ENCODE measurements at regions not wholly inside any gene's neighbourhood (a gene's known extent, or its start where the extent isn't known, plus 50 kb on each side); places are given as distances from the start of the nearest gene placed in this dataset.
A peak's percentile ranks its signal among the peaks of the same experiment; 100 is the strongest.

DNA sequence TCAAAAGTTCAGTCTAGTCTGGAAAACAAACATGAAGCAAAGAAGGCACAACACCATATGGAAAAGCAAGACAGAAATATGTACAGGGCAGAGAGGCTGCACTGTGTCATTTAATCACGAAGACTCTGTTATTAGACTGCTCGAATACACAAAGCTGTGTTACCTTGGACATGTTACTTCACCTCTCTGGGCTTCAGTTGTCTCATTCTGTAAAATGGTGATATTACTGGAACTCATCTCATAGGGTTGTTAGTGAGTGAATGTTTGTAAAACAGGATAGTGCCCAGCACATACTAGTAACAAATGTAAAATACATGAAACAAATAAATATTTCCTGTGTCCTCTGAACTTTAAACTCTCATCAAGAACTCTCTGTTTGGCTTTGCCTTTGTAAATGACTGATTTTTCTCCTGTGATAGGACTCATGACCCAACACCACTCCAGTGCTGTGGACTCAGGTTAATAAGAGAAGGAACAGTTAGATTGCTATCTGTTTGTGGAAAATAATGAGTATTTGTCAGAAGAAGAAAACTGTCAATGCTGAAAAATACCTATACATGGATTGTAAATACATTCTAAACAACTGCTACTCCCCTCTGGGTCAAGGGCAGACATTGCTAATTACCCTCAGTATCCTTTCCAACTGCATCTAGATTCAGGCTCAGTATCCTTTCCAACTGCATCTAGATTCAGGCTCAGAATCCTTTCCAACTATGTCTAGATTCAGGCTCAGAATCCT, 62.3 kb downstream of the ZIC5 start (continued):
- no peak for TF ChIP-seq ZNF674 (CRISPR knock-in tag; IDR thresholded peaks at IDR 0.05; ENCODE audit: low read depth)
- TF ChIP-seq, protein P1, sequence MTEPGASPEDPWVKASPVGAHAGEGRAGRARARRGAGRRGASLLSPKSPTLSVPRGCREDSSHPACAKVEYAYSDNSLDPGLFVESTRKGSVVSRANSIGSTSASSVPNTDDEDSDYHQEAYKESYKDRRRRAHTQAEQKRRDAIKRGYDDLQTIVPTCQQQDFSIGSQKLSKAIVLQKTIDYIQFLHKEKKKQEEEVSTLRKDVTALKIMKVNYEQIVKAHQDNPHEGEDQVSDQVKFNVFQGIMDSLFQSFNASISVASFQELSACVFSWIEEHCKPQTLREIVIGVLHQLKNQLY (CRISPR knock-in tag; IDR thresholded peaks at IDR 0.05): no peak
- no peak for TF ChIP-seq TOPORS (CRISPR knock-in tag; IDR thresholded peaks at IDR 0.05)
- peak; percentile 18; the same call in 1 of the 2 replicates for TF ChIP-seq FOXA3 (CRISPR knock-in tag; IDR thresholded peaks at IDR 0.05)
- no peak for TF ChIP-seq NFRKB (IDR thresholded peaks at IDR 0.05)
- TF ChIP-seq ZNF225 (CRISPR knock-in tag; IDR thresholded peaks at IDR 0.05): no peak
- TF ChIP-seq EHMT2 (IDR thresholded peaks at IDR 0.05; ENCODE audit: borderline replicate concordance, low read depth, low read length): peak; percentile 40; the same call in 1 of the 2 replicates
- TF ChIP-seq, protein P2, sequence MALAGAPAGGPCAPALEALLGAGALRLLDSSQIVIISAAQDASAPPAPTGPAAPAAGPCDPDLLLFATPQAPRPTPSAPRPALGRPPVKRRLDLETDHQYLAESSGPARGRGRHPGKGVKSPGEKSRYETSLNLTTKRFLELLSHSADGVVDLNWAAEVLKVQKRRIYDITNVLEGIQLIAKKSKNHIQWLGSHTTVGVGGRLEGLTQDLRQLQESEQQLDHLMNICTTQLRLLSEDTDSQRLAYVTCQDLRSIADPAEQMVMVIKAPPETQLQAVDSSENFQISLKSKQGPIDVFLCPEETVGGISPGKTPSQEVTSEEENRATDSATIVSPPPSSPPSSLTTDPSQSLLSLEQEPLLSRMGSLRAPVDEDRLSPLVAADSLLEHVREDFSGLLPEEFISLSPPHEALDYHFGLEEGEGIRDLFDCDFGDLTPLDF (CRISPR knock-in tag; IDR thresholded peaks at IDR 0.05): no peak
- 0 out of 2 replicates have a peak, but pooled peaks have one; percentile 37 for TF ChIP-seq ZNF816 (CRISPR knock-in tag; IDR thresholded peaks at IDR 0.05; ENCODE audit: borderline replicate concordance)
- TF ChIP-seq ZNF776 (CRISPR knock-in tag; IDR thresholded peaks at IDR 0.05): no peak
- peak; percentile 53 for TF ChIP-seq MIXL1 (CRISPR knock-in tag; IDR thresholded peaks at IDR 0.05)
- TF ChIP-seq ZNF768 (CRISPR knock-in tag; IDR thresholded peaks at IDR 0.05): peak; percentile 89; the same call in 1 of the 2 replicates
- TF ChIP-seq TBX2 (CRISPR knock-in tag; IDR thresholded peaks at IDR 0.05; ENCODE audit: borderline replicate concordance): no peak
- TF ChIP-seq, protein P3, sequence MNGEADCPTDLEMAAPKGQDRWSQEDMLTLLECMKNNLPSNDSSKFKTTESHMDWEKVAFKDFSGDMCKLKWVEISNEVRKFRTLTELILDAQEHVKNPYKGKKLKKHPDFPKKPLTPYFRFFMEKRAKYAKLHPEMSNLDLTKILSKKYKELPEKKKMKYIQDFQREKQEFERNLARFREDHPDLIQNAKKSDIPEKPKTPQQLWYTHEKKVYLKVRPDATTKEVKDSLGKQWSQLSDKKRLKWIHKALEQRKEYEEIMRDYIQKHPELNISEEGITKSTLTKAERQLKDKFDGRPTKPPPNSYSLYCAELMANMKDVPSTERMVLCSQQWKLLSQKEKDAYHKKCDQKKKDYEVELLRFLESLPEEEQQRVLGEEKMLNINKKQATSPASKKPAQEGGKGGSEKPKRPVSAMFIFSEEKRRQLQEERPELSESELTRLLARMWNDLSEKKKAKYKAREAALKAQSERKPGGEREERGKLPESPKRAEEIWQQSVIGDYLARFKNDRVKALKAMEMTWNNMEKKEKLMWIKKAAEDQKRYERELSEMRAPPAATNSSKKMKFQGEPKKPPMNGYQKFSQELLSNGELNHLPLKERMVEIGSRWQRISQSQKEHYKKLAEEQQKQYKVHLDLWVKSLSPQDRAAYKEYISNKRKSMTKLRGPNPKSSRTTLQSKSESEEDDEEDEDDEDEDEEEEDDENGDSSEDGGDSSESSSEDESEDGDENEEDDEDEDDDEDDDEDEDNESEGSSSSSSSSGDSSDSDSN (CRISPR knock-in tag; IDR thresholded peaks at IDR 0.05): no peak
- no peak for TF ChIP-seq ZNF253 (CRISPR knock-in tag; IDR thresholded peaks at IDR 0.05; ENCODE audit: borderline replicate concordance)
- no peak for TF ChIP-seq ZKSCAN5 (CRISPR knock-in tag; IDR thresholded peaks at IDR 0.05)
- 0 out of 2 replicates have a peak, but pooled peaks have one; percentile 33 for TF ChIP-seq ZMYM2 (CRISPR knock-in tag; IDR thresholded peaks at IDR 0.05)
- no peak for TF ChIP-seq MTA1 (CRISPR knock-in tag; IDR thresholded peaks at IDR 0.05; ENCODE audit: borderline replicate concordance)
- TF ChIP-seq, protein P4, sequence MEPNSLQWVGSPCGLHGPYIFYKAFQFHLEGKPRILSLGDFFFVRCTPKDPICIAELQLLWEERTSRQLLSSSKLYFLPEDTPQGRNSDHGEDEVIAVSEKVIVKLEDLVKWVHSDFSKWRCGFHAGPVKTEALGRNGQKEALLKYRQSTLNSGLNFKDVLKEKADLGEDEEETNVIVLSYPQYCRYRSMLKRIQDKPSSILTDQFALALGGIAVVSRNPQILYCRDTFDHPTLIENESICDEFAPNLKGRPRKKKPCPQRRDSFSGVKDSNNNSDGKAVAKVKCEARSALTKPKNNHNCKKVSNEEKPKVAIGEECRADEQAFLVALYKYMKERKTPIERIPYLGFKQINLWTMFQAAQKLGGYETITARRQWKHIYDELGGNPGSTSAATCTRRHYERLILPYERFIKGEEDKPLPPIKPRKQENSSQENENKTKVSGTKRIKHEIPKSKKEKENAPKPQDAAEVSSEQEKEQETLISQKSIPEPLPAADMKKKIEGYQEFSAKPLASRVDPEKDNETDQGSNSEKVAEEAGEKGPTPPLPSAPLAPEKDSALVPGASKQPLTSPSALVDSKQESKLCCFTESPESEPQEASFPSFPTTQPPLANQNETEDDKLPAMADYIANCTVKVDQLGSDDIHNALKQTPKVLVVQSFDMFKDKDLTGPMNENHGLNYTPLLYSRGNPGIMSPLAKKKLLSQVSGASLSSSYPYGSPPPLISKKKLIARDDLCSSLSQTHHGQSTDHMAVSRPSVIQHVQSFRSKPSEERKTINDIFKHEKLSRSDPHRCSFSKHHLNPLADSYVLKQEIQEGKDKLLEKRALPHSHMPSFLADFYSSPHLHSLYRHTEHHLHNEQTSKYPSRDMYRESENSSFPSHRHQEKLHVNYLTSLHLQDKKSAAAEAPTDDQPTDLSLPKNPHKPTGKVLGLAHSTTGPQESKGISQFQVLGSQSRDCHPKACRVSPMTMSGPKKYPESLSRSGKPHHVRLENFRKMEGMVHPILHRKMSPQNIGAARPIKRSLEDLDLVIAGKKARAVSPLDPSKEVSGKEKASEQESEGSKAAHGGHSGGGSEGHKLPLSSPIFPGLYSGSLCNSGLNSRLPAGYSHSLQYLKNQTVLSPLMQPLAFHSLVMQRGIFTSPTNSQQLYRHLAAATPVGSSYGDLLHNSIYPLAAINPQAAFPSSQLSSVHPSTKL (CRISPR knock-in tag; IDR thresholded peaks at IDR 0.05): no peak
- TF ChIP-seq RXRB (CRISPR knock-in tag; IDR thresholded peaks at IDR 0.05; ENCODE audit: borderline replicate concordance): peak; percentile 33; the same call in 1 of the 2 replicates
